ENCODE measurements at regions not wholly inside any gene's neighbourhood (a gene's known extent, or its start where the extent isn't known, plus 50 kb on each side); places are given as distances from the start of the nearest gene placed in this dataset.

DNA sequence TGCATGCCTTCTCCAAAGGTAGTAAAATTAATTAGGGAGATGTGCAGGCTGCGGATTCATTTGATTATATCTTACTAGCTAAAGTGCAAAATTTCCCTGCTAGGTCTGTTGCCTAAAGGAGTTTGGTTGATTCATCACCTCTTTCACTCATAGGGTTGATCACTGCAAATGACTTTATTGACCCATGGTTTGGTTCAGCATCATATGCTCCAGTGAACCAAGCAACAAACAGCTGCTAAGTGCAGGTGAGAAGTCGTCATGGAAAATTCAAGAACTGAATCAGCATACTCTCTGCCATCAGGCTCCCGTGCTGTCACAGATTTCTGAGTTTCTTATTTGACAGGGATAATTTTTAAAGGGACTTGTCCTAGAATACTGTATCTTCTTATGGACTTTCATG, 571.8 kb upstream of the CDH18 start:
- no peaks in the 10 kb centered on the region for H3K9me3 ChIP-seq
- no peak overlapping the region for H3K27ac ChIP-seq
- 49 to 78% methylated on average over 2 to 3 of the region's 3 CpGs for WGBS, 2 donors (ENCODE audit: low coverage in 1 of 2)
- TF ChIP-seq POLR2AphosphoS5 (IDR thresholded peaks at IDR 0.05) (no peak), EP300 (IDR thresholded peaks at IDR 0.05) (no peak), POLR2A (IDR thresholded peaks at IDR 0.05) (no peak)
- TF ChIP-seq, protein P1, sequence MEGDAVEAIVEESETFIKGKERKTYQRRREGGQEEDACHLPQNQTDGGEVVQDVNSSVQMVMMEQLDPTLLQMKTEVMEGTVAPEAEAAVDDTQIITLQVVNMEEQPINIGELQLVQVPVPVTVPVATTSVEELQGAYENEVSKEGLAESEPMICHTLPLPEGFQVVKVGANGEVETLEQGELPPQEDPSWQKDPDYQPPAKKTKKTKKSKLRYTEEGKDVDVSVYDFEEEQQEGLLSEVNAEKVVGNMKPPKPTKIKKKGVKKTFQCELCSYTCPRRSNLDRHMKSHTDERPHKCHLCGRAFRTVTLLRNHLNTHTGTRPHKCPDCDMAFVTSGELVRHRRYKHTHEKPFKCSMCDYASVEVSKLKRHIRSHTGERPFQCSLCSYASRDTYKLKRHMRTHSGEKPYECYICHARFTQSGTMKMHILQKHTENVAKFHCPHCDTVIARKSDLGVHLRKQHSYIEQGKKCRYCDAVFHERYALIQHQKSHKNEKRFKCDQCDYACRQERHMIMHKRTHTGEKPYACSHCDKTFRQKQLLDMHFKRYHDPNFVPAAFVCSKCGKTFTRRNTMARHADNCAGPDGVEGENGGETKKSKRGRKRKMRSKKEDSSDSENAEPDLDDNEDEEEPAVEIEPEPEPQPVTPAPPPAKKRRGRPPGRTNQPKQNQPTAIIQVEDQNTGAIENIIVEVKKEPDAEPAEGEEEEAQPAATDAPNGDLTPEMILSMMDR (IDR thresholded peaks at IDR 0.05): no peak
- no peaks in the 10 kb centered on the region for H3K27me3 ChIP-seq
- no peaks in the 10 kb centered on the region for H3K4me1 ChIP-seq
- H3K4me3 ChIP-seq: no peak overlapping the region
- ATAC-seq: no peak
- no peaks in the 10 kb centered on the region for H3K36me3 ChIP-seq

DNA sequence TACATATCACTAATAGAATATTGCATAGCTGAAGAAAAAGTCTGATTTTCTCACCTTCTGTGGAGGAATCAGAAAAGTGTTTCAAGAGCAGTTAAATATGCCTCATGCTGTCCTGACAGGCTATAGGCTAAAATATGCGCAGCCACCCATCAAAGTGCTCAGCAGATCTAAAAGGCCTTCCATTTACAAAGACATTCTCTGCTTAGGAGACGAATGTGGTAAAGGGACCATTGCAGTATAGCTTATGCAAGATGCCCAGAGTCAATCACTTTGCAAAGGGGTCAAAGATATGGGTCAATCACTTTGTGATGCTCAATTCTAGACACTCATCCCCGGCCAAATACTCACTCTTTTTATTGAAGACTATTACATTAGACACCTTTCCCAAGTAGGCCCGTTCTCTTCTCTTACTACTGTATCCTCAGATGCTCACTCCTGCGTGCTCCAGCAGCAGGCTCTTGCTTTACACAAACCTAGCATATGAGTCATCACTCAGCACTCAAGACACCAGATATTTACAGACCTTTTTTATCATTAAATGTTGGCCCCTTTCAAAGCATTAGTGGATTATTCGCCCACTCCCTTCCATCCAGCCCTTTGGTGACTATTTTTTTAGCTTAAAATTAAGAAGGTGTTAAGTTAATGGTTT, 568.2 kb upstream of the CDH18 start:
- ATAC-seq: no peak
- Histone ChIP-seq H3K9me3 (no peaks in the 10 kb centered on the region), H3K4me1 (no peaks in the 10 kb centered on the region), H3K27ac (no peak overlapping the region), H3K4me3 (no peak overlapping the region), H3K36me3 (no peaks in the 10 kb centered on the region), H3K27me3 (no peaks in the 10 kb centered on the region)
- TF ChIP-seq POLR2A (IDR thresholded peaks at IDR 0.05) (no peak), POLR2AphosphoS5 (IDR thresholded peaks at IDR 0.05) (no peak), EP300 (IDR thresholded peaks at IDR 0.05) (no peak)
- TF ChIP-seq, protein P1 (IDR thresholded peaks at IDR 0.05): no peak
- WGBS, 2 donors (ENCODE audit: low coverage in 1 of 2): 73 to 77% methylated on average over 4 to 6 of the region's 6 CpGs

DNA sequence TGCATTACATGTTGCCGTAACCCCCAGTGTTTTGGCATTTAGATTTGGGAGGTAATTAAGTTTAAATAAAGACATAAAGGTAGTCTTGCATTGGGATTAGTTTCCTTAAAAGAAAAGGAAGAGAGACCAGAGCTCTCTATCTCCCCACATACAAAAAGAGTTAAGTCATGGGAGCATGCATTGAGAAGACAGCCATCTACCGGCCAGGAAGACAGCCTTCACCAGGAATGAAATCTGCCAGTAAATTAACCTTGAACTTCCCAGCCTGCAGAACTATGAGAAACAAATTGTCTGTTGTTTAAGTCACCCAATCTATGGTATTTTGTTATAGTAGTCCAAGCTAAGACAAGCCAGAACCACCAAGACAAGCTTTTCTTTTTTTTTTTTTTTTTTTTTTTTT, 567.0 kb upstream of the CDH18 start:
- H3K4me3 ChIP-seq: no peak overlapping the region
- TF ChIP-seq, protein P1 (IDR thresholded peaks at IDR 0.05): no peak
- TF ChIP-seq POLR2A (IDR thresholded peaks at IDR 0.05) (no peak), POLR2AphosphoS5 (IDR thresholded peaks at IDR 0.05) (no peak), EP300 (IDR thresholded peaks at IDR 0.05) (no peak)
- H3K27me3 ChIP-seq: no peaks in the 10 kb centered on the region
- 43 to 58% methylated on average over 1 to 2 of the region's 2 CpGs for WGBS, 2 donors (ENCODE audit: low coverage in 1 of 2)
- no peaks in the 10 kb centered on the region for H3K4me1 ChIP-seq
- no peak overlapping the region for H3K27ac ChIP-seq
- no peaks in the 10 kb centered on the region for H3K9me3 ChIP-seq
- no peaks in the 10 kb centered on the region for H3K36me3 ChIP-seq
- no peak for ATAC-seq

DNA sequence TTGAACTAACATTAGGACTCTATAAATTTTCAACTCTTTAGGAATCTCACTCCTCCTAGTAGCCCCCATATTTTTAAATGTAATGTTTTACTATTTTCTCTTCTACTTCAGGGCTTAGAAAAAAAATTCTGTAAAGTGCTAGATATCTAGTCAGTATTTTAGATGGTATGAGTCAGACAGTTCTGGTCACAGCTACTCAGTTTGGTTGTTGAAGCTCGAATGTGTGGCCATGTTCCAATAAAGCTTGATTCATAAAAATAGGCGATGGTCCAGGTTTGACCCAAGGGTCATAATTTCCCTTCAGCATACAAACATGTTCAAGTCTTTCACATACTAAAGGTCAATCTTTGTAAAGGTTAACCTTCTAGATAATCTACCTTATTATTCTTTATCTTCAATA, 566.0 kb upstream of the CDH18 start:
- no peak for ATAC-seq

More for the DNA sequence above, 566.0 kb upstream of the CDH18 start:
- Histone ChIP-seq H3K27me3 (no peaks in the 10 kb centered on the region), H3K4me3 (no peak overlapping the region), H3K9me3 (no peaks in the 10 kb centered on the region), H3K36me3 (no peaks in the 10 kb centered on the region), H3K27ac (no peak overlapping the region), H3K4me1 (no peaks in the 10 kb centered on the region)
- 38 to 64% methylated on average over 2 of the region's 2 CpGs for WGBS, 2 donors (ENCODE audit: low coverage in 1 of 2)
- TF ChIP-seq, protein P1 (IDR thresholded peaks at IDR 0.05): no peak
- no peak for TF ChIP-seq POLR2AphosphoS5 (IDR thresholded peaks at IDR 0.05)
- TF ChIP-seq POLR2A (IDR thresholded peaks at IDR 0.05): no peak
- TF ChIP-seq EP300 (IDR thresholded peaks at IDR 0.05): no peak
